NCI-H1092 treated with DMSO at 0.1 percent for 48 hours (cell line): ENCODE measurements at regions not wholly inside any gene's neighbourhood (a gene's known extent, or its start where the extent isn't known, plus 50 kb on each side); places are given as distances from the start of the nearest gene placed in this dataset.
"Not testable (repeated sequence)": the region's sequence is repeated elsewhere in the genome, so short reads cannot be mapped to it uniquely, and the experiment has no call there.

Experiments
- DNase-seq: peaks from one replicate; lab custom pipeline; 2025; lab: John Stamatoyannopoulos, UW

DNA sequence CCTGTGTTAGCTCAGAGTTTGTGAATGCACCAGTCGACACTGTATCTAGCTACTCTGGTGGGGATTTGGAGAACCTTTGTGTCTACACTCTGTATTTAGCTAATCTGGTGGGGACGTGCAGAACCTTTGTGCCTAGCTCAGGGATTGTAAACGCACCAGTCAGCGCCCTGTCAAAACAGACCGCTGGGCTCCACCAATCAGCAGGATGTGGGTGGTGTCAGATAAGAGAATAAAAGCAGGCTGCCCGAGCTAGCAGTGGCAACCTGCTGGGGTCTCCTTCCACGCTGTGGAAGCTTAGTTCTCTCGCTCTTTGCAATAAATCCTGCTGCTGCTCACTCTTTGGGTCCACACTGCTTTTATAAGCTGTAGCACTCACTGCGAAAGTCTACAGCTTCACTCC lies 324.2 kb downstream of the RAD51AP2 start:
- DNase-seq = no peak

DNA sequence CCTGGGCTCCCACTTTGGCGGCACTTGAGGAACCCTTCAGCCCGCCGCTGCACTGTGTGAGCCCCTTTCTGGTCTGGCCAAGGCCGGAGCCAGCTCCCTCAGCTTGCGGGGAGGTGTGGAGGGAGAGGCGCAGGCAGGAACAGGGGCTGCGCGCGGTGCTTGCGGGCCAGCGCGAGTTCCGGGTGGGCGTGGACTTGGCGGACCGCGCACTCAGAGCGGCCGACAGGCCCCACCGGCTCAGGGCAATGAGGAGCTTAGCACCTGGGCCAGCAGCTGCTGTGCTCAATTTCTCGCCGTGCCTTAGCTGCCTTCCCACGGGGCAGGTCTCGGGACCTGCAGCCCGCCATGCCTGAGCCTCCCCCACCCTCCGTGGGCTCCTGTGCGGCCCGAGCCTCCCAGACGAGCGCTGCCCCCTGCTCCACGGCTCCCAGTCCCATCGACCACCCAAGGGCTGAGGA lies 324.8 kb downstream of the RAD51AP2 start:
- not testable (repeated sequence) for DNase-seq

DNA sequence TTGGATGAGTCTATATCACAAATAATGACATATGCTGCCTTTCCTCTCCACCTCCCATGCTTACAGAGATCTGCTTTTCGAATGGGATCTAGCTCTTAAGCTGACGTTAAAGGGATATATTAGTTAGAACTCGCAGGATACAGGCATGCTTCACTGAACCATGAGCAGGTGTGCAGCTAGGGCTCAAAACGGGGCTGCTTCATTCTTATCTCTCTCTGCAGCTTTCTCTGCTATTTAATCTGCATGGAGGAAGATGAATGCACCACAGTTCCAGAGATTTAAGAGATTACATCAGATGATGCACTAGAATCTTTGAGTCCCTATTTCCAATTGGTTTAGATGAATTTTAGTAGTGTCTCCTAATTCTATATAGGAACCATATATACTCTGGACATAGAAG lies 327.0 kb downstream of the RAD51AP2 start:
- DNase-seq = no peak

DNA sequence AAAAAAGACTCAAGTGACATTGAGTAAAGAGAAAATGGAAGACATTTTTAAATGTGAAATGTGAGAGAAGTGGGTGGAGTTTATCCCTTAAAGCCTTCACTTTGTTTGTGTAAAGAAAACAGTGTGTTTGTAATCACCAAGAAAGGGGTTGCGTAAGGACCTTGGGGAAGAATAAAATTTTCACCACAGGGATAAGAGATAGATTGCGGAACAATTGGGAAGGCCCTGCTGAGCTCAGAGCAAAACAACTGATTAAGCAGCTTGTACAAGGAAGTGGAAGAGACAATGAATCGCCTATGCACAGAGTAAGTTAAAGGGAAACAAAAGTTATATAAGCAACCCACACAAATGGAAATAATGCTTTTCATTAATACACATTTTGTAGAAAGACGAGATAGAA lies 327.7 kb downstream of the RAD51AP2 start:
- no peak for DNase-seq

DNA sequence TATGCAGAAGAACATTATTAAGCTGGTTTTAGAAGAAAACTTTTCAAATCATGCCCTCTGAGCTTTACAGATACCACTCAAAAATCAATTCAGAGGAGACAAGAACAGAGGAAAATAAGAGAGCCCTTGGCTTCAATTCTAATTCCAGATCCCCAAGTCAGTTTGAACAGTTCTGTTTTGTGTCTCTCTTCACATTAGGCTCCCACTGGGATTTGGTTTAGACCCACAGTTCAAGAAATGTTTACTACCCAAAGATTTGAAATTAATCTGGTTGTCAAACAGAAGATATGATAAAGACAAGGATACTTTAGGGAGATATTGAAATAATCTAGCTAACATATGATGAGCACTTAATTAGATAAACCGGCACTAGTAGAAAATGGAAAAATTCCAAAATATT lies 329.5 kb downstream of the RAD51AP2 start:
- DNase-seq = no peak

DNA sequence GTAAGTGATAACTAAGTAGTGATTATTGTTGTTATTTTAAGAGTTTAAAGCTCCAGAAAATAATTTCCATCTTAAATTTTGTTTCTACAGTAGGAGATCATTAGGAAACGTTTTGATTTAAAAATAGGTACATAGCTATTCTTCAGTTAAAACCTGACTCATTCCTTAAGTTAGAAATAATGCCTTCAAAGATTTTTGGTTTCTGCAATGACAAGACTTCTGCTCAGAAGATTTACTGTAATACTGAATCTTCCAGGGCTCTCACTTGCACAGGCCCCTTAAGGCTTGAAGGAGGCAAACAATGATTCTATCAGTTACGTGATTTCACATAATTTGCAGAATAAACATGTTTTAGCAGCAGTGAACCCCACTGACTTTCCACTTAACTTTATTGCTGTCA lies 333.7 kb downstream of the RAD51AP2 start:
- DNase-seq = no peak

DNA sequence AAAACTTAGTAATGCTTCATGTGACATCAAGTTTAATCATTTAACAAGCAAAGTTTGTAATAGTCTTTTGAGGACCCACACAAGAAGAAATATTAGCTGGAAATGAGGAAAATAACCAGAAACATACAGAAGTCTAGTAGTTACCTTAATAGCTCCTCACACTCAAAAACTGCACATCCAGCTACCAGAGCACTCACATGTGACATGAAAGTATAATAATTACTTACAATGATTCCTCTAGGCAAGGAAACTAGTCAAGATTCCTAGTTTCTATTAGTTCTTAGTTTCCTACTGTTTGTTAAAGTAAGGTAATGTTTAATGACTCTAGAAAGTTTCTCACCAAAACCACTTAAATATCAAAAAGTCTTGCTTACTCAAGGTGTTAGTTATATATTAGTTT lies 335.8 kb downstream of the RAD51AP2 start:
- DNase-seq = no peak

DNA sequence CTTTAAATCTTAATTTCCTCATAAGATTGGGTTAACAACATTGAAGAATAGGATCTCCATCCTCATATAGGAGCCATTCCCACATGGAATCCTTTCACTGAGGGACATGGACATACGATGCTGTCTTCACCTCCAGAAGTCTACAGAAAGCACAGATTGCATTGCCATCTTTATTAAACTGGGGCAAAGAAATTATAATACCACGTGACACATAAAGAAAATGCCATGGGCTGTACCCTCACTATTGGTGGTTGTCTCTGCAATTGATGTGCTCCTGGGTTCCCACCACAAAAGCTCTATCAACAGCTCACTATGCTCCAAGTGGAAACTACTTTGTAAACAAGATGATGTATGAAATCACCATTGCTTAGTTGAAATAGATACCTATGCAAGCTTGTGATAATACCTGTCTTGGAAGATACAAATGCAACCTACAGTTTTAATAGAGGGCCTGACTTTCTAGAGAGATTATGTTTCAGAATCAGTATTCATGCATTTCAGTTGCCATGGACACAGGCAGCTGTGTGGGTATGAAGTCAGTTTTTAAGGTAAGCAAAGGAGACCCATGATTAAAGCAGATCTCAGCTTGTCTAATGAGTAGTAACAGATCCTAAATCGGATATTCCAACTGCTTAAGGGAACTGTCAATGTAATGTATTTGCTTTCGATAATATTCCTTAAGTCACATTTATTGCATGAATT lies 337.0 kb downstream of the RAD51AP2 start:
- peak; percentile 11 for DNase-seq

DNA sequence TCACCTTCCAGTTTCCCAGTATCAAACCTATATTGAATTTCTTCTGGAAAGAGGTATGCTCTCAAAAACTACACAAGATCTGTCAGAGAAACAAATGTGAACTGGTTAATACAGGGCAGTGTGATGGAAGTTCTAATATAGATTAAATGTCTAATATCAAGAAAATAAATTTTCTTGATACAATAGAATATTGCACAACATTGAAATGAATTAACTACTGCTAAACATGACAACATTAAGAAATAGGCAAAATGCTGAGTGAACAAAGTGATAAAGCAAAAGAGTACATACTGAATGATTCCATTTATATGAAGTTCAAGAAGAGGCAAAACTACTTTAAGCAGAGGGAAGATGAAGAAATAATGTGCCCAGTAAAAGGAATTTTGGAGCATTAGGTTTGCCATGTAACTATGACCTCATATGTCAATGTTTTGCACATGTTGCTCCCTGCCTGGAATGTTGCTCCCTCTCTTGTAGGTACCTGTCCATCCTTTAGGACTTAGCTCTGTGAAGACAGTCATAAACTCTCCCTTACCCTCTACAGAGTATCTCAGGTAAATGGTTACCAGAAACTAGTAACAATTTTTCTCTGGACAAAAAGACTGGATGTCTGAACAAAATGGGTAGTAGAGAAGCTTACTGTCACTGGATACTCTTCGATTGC lies 339.0 kb downstream of the RAD51AP2 start:
- DNase-seq = no peak

DNA sequence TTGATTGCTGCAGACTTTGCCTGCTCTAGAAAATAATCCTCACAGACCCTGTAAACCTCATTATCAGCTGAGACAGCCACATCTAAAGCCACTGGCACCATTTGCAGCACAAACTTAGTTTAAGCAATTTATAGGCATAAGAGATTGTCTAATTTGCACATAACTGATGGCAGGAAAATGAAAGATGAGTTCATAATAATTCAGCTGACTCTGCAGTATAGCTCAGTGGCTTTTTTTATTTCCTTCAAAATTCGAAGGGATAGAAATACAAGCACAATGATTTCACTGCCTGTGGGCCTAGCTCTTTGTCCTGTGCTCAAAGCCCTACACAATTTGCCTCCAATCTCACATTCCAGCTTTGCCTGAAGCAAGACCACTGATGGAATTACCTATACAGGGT lies 341.2 kb downstream of the RAD51AP2 start:
- no peak for DNase-seq

DNA sequence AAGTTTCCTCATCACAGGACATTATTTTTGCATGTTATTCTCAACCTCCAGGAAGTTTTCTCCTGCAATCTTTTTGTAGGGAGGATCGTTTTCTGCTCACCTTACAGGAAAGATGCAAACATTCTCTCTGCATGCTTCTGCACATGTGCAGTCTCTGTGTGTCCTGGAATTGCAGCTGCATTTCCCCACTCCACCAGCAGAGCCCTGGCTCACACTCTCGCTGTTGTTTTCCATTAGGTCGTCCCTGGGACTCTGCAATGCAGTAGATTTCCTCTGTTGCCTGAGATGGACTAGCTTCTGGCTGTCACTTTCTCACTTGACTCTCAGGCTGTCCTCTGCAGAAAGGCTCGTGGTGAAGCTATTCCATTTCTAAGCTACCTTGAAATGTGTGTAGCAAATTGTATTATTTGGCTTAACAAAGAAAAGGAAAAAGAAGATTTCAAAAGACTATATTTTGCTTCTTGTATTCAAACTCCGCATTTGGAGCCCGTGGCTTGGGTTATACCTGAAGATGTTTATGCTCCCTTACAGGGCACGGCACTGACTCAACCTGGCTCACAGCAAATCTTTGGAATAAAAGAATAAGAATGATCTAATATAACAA lies 346.7 kb downstream of the RAD51AP2 start:
- peak; percentile 3 for DNase-seq

DNA sequence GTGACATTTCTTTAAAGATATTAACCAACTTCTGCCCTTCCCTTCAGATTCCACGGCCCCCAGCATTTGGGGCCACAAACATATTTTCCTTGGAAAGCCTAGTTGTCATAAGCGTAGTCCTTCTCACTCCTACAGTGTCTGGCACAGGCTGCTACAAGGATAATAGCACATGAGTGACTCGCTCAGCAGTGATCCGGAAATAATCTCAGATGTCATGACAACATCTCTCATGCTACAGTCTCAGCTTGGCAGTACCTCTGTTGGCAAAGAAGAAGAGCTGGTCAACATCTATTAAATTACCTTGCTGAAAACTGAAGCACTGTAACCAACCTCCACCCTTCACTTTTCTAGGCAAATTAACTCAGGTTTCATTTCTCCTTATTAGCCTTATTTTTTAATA lies 351.7 kb downstream of the RAD51AP2 start:
- peak; percentile 81 for DNase-seq

DNA sequence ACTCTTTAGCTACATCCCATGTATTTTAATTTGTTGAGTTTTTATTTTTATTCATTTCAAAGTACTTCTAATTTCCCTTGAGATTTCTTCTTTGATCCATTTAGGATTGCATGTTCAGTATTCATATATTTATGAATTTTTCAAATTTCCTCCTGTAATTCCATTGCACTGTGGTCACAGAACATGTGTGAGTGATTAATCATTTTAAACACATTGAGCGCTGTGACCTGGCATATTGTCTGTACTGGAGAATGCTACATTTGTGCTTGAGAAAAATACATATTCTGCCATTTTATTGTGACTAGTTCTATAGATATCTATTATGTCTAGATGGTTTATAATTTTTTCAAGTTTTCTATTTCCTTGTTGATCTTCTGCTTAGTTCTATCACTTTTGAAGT lies 353.7 kb downstream of the RAD51AP2 start:
- no peak for DNase-seq

DNA sequence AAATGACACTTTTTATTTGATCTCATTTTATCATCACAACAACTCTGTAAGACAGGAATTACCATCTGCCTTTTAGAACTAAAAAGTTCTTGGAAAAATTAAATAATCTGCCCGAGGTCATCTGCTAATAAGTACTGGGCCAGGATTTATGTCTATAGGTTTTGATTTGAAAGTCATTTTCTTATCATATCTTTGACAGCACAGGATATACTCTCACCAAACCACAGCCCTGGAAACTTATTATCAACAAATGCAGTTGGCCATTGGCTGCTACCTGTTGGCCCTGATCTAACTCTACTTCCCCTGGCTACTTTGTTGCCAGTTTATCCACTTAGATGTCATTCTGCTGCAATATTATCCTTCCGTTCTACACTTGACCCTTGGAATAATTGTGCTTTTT lies 354.6 kb downstream of the RAD51AP2 start:
- no peak for DNase-seq

DNA sequence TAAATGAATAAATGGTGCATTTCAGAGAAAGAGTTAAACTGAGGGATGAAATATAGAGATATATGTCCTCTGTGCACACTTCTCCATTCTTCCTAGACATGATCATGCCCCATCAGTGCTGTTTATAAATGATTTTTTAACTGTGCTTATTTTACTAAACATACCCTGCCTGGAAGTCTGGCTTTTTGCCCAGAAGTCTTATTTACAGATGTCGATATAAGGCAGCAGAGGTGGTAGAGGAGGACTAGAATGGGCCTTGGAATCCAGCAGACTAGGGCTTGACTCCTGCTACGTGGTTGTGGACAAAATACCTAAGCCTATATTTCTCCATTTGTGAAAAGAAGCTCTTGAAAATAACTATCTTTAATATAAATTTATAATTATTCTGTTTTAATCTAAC lies 355.5 kb downstream of the RAD51AP2 start:
- peak; percentile 34 for DNase-seq

DNA sequence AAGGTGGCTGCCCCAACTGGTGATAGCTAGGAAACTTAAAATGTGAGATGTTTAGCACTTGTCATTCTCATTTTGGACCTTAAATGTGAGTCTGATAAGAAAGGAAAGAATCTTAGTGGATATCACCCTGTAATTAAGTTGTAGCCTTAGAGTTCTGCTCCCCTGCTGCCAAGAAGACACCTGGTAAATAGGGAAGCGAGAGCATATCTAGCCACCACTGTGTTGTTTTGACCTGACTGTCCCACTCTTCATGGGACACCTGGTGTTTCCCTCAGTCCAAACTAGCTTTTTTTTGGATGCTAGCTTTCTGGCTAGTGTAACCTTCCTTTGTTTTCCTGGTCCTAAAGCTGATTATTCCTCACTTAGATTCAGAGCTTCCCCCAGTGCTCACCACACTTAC lies 357.6 kb downstream of the RAD51AP2 start:
- no peak for DNase-seq

DNA sequence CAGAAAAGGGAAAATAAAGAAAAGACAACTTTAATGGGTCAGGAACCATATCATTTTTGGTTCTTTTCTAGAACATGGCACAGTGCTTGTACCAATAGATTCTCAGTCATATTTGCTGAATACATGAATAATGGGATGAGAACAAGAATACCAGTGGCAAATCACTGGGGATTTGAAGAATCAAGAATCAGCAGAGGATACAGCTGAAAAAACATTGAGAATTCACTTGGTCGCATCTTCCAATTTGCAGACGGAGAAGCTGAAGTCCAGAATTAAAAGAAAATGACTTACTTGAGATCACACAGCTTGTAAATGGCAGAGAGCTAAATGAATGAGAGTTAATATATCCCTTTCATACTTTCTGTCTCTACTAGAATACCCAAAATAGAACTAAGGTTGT lies 362.2 kb downstream of the RAD51AP2 start:
- no peak for DNase-seq

DNA sequence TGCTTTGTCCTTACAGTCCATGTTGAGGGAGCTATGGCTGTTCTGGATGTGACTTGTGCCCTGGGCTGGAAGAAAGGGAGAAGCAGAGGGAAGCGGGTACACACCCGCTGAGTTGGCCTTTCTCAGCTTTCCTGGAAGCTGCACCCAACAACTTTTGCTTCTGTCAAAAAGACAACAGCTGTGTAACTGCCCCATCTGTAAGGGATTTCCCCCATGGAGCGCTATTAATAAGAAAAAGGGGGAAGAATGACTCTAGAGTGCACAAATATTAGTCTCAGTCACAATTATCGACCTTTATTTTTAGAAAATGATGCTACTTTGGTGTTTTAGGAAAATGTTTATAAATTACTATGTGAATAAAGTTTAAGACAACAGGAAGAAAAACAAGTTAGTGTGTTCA lies 368.3 kb downstream of the RAD51AP2 start:
- DNase-seq = no peak

DNA sequence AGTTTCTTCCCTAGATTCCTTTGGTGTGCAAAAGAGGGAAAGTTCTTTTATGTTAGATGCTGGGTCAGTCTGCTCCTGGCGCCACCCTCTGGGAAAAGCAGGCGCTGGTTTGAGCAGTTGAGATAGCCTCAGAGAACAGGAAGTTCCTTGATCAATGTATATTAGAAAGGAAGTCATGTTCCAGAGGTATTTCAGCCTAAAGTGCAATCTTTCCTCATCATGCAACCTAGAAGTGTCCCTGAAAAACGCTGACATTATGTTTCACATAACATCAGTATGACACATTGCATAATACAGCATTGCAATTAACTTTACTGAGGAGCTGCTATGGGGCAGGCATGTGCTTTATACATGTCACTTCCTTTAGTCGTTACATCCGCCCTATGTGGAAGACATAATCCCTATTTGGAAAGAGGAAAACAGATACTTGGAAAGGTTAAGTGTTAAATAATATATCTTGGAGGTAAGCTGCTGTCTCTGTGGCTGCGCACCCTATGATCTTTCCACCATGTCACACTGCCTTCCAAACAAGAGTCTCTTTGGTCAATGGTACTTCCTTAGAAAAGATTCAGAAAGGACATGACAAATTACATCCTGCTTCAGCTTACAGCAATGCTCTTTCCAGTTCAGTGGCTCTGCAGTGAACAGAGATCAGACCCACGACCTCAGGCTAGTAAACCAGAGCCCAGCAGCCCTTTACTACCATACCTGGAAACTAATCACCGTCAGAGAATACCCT lies 369.7 kb downstream of the RAD51AP2 start:
- DNase-seq = peak; percentile 3

DNA sequence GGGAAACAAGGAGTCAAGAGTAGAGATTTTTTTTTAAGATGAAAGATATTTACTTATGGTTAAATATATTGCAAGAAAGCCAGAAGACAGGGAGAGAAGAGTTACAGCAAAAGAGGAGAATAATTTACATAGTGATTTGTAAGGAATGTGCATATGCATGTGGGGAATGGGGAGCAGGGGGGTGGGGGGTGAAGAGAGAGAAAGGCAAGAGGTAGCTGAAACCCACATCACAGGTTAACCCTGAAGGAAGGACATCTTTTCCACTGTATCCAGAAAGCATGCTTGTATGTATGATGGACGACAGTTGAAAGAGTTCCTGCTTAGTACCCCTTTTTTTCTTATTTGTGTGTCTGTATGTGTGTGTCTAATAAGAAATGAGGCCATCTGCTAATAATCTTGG lies 371.9 kb downstream of the RAD51AP2 start:
- no peak for DNase-seq

DNA sequence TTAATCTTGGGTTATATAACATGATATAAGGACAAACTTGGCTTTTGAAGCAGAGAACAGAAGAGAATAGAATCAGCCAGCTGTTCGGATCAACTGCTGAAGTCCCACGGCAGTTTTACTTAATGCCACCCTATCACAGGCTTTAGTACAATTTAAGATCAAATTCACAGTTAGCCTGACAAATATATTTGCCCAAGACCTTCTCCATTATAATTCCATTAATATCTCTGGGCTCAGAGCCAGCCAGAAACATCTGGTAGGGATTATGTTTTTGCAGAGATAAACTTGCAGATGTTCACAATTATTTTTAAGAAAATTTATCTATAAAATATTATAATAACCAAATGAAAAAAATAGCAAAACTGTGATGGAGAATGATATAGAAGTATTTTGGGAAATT lies 381.4 kb downstream of the RAD51AP2 start:
- no peak for DNase-seq

DNA sequence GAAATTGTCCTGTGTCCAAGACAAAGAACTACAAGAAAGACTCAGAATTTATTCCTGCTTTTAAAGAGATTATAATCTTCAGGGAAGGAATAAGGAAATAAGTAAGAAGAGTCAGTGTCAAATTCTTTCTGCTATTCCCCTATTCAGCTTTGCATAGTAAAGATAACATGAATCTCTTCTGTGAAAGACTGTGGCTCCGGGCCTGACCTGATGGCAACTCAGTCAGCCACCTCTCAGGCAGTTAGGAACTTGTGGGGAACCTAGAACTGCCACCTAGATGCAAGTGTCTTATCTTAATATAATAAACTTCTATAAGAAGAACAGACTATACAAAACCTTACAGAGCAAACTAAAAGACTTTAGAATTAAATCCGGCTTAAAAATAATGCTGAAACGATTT lies 382.0 kb downstream of the RAD51AP2 start:
- DNase-seq = no peak

DNA sequence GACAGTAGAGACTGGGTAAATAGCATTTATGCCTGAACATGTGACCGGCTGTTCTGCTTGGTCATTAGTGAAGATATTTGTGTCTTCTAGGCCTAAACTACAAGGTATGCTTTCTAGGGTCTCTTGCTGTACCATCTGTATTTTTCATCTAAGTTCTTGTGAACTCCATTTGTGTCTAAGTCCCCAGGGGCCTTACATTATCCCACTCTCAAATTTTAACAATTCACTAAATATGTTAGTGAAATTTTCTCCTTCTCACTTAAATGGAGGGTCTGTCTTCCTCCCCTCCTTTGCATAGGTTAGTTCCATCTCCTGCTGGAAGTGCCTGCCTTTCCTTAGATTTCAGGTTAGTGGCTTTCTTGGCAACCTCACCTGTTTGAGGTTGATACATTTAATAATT lies 382.6 kb downstream of the RAD51AP2 start:
- no peak for DNase-seq
